ENCODE measurements at regions not wholly inside any gene's neighbourhood (a gene's known extent, or its start where the extent isn't known, plus 50 kb on each side); places are given as distances from the start of the nearest gene placed in this dataset.
A peak's percentile ranks its signal among the peaks of the same experiment; 100 is the strongest.

DNA sequence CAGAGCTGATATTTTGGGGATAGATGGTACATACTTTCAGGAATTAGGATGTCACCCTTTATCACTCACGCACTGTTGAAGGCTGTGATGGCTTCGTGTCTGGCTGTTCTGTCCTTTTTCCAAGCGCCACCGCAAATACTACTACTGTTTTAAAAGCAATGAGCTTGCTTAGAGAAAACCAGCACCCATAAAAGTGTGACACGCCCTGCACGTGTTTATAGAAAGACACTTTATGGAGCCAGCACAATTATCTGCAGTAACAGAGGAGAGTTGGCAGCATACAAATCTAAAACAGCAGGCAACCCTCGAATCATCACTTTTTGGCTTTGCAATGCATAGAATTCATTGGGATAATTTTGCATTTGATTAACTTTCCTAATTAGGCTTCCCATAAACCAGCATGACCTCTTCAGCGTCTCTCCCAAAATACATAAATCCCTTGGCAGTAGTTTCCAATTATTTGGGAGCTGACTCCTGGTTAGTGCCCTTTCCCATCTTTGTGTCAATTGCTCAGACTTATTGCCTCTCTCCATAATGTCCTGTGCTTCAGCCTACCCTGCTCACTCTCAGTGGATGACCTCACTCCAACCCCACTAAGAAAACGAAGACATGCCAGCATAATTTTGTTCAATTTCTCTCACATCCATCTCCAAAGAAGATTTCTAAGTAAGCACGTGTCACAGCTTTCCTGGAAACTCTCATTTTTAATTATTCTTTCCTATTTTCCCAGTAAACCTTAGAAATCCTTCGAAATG, 118.7 kb upstream of the LARGE1 start:
- DNase-seq (ENCODE audit: low read depth): no peak
- H3K4me3 ChIP-seq (ENCODE audit: low read length): no peak overlapping the region
- TF ChIP-seq, protein P1, sequence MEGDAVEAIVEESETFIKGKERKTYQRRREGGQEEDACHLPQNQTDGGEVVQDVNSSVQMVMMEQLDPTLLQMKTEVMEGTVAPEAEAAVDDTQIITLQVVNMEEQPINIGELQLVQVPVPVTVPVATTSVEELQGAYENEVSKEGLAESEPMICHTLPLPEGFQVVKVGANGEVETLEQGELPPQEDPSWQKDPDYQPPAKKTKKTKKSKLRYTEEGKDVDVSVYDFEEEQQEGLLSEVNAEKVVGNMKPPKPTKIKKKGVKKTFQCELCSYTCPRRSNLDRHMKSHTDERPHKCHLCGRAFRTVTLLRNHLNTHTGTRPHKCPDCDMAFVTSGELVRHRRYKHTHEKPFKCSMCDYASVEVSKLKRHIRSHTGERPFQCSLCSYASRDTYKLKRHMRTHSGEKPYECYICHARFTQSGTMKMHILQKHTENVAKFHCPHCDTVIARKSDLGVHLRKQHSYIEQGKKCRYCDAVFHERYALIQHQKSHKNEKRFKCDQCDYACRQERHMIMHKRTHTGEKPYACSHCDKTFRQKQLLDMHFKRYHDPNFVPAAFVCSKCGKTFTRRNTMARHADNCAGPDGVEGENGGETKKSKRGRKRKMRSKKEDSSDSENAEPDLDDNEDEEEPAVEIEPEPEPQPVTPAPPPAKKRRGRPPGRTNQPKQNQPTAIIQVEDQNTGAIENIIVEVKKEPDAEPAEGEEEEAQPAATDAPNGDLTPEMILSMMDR (IDR thresholded peaks at IDR 0.05; ENCODE audit: insufficient read depth, low read depth, low read length, missing control alignments): no peak

DNA sequence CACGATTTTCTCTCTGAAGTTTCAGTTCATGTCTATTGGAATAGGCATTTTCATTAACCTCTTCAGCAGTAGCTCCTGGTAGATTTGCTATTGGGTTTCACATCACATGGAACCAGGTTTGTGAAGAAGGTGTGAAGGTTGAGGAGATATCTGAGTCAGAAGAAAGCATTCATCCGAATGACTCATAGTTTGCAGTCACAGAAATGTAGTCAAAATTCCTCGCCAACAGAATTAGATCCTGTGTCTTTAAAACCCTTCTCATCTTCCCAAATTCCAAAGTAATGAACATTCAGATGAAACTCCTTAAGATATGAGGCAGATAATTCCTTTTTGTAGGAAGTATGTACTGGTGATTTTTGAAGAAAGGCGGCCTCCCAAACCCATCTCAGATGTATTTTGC, 125.0 kb upstream of the LARGE1 start:
- DNase-seq (ENCODE audit: low read depth): no peak
- no peak overlapping the region for H3K4me3 ChIP-seq (ENCODE audit: low read length)
- TF ChIP-seq, protein P1 (IDR thresholded peaks at IDR 0.05; ENCODE audit: insufficient read depth, low read depth, low read length, missing control alignments): no peak

DNA sequence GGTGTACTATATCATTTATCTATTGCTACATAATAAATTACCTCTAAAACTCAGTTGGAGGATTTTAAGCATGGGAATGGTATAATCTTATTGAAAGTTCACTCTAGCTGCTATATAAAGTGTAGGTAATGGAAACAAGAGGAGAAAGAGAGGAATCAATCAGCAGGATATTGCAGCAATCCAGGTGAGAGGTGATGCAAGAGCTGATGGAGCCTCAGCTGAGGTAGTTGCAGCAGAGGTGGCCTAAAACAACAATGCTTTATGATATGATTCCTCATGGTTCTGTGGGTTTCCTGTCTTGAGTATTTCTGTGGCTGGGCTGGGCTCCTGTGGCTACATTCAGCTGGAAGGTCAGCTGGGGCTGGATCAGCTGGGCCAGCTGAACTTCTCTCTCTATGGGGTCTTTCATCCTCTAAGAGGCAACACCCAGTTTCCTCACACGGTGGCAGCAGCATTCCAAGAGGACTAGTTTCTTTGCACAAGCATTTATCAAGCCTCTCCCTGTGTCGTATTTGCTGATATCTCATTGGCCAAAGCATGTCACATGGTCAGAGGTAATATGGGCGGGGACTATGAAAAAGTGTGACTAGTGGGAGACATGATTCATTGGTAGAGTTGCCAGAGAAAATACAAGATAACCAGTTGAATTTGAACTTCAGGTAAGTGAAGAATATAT, 135.4 kb upstream of the LARGE1 start:
- H3K4me3 ChIP-seq (ENCODE audit: low read length): no peak overlapping the region
- TF ChIP-seq, protein P1 (IDR thresholded peaks at IDR 0.05; ENCODE audit: insufficient read depth, low read depth, low read length, missing control alignments): no peak
- peak; percentile 2 for DNase-seq (ENCODE audit: low read depth)

- H3K4me3 ChIP-seq (ENCODE audit: low read length): no peak overlapping the region
- no peak for DNase-seq (ENCODE audit: low read depth)
- TF ChIP-seq, protein P1 (IDR thresholded peaks at IDR 0.05; ENCODE audit: insufficient read depth, low read depth, low read length, missing control alignments): no peak
These were observed 137.4 kb upstream of the LARGE1 start for GRCh38 chr22:34057726-34058125.

GRCh38 chr22:34064696-34065095, 144.4 kb upstream of the LARGE1 start:
- no peak overlapping the region for H3K4me3 ChIP-seq (ENCODE audit: low read length)
- TF ChIP-seq, protein P1 (IDR thresholded peaks at IDR 0.05; ENCODE audit: insufficient read depth, low read depth, low read length, missing control alignments): no peak
- DNase-seq (ENCODE audit: low read depth): no peak

- H3K4me3 ChIP-seq (ENCODE audit: low read length): no peak overlapping the region
These were observed 146.8 kb upstream of the LARGE1 start for GRCh38 chr22:34067031-34067430.

More at GRCh38 chr22:34067031-34067430, 146.8 kb upstream of the LARGE1 start:
- TF ChIP-seq, protein P1 (IDR thresholded peaks at IDR 0.05; ENCODE audit: insufficient read depth, low read depth, low read length, missing control alignments): no peak
- no peak for DNase-seq (ENCODE audit: low read depth)

Data from epithelial cell of esophagus (primary cell).